ENCODE measurements at regions not wholly inside any gene's neighbourhood (a gene's known extent, or its start where the extent isn't known, plus 50 kb on each side); places are given as distances from the start of the nearest gene placed in this dataset.
A peak's percentile ranks its signal among the peaks of the same experiment; 100 is the strongest.
"Not testable (repeated sequence)": the region's sequence is repeated elsewhere in the genome, so short reads cannot be mapped to it uniquely, and the experiment has no call there.

DNA sequence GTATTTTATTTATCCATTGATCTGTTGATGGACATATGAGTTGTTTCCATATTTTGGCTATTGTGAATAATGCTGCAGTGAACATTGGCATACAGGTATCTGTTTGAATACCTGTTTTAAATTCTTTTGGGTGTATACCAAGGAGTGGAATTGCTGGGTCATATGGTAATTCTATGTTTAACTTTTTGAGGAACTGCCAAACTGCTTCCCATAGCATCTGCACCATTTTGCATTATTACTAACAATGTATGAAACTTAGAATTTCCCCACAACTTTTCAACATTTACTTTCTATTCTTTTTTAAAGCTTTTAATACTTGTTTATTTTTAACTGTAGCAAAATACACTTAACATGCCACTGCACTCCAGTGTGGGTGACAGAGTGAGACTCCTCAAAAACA lies 57.0 kb upstream of the MSN start:
- peak; percentile 40 for DNase-seq

- peak; percentile 60 for DNase-seq
These were observed 57.4 kb upstream of the MSN start for GRCh38 chrX:65610040-65610439.

DNA sequence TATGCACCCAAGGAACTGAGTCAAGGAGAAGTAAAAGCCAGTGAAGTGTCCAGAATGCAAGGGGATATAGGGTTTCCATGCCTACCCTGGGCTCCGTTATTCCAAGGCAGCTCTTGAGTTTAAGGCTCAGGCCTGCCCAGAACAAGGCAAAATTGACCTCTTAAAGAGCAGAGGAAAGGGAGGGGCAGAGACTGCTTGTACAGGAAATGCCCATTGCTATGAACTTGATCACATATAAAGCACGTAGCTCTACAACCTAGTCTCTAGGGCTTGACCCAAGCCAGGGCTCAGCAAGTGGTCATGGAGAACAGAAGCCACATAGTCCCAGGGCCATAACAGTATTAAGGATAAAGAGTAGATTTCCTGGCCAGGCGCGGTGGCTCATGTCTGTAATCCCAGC lies 58.2 kb upstream of the MSN start:
- DNase-seq, result no peak

DNA sequence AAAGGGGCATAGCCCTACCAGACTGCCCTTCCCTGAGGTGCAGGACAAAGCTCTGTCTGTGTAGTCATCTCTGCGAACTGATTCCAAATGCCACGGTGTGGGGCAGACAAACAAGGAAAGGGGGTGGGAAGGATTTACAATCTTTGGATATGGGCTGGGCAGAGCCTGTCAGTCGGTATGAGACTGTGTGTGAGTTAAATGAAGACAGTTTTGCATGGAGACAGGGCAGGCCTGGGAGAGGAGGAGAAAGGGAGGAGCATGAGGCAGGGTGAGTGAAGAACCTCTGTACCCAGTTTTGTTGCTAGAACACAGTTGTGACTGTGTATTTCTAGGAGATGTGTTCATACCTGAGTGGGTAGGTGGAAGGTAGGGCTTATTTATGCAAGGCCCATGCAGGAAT lies 59.4 kb upstream of the MSN start:
- DNase-seq, result no peak

GRCh38 chrX:65607070-65607742 lies 60.2 kb upstream of the MSN start:
- DNase-seq, result peak; percentile 28

- DNase-seq, result no peak
These were observed 65.3 kb upstream of the MSN start for GRCh38 chrX:65602221-65602560.

GRCh38 chrX:65601530-65602220 lies 65.8 kb upstream of the MSN start:
- peak; percentile 71 for DNase-seq

DNA sequence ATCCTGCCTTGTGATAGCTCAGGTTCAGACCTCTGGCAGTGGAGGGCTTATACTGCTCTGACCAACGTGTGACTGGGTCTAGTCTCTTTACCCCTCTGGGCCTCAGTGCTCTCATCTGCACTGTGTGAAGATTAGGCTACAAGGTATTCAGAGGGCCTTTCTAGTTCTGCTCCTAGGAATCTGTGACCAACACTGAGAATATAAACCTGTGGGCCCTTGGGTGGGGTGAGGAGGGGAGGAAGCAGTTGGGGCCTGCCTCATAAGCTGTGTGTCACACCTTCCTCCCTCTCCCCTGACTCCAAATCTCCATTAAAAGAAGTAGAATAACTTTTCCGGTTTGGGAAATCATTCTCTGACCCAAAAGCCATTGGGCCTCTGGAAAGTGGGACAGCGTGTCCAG lies 66.3 kb upstream of the MSN start:
- DNase-seq, result no peak

DNA sequence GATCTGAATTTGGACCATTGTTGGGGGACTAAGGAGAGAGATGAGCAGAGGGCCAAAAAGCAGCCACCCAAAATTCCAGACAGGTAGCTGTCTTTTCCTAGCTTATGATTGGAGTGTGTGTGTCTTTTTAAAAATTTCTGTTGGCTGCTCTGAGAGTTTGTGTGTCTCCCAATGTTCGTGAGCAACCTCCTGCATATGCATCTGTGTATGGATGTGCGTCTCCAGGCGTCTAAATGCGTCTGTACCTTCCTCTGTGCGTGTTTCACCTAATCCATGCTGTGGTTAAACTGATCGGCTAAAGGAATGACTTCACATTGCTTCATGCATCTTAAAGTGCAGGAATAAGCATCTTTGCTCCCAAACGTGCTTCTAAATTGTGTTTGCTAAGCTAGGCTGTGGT lies 65.5 kb upstream of the LAS1L start:
- no peak for DNase-seq

DNA sequence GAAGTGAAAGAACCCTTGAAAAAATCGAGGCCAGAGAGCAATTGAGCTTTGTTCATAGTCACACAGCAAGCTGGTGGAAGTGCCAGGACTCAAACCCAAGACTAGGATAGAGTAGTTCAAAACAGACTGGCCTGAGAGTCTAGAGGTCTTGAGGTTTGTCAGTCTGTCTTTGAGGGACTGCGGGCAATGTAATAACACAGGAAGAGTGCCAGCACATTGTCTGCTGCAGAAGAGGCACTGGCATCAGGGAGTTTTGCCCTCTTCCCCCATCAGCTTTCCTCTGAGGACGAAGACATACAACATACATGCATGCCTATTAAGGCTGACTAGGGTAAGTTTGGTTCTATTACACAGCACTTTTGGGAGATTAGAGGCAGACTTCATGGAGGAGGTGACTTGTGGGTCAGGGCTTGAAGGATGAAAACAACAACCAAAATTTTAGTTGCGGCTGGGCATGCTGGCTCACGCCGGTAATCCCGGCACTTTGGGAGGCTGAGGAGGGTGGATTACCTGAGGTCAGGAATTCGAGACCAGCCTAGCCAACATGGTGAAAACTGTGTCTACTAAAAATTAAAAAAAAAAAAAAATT lies 64.1 kb upstream of the LAS1L start:
- DNase-seq, result peak; percentile 30

DNA sequence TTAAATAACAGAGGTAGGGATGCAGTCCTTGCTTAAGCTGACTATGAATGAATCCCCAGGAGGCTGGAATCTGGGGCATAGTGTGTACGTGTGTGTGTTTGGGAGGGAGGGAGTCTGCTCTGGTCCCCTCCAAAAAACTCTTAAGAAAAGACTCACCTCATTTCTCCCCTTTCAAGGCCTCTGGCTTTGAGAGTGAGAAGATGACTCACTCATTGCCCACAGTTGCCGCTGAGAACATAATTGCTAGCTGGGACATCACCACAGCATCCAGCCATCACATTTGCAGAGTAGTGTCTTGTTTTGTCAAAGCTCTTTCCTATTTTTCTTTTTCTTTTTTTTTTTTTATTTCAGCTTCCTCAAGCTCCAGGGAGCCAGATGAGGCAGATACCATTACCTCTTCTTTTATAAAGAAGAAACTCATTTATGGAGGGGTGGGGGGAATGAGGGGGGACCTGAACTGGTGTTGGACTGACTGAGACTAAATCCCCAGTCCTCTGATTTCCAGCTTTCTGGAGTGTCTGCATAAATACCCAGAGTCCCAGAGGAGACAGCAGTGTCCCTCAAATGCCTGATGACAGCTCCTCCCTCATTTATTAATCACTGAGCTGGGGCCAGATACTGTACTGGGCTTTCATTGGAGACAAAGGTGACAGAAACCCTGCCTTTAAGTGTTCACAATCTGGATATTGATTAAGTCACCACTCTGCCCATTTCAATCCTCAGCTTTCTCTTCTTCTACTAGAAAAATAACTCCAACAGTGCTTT lies 61.9 kb upstream of the LAS1L start:
- DNase-seq, result peak; percentile 45

DNA sequence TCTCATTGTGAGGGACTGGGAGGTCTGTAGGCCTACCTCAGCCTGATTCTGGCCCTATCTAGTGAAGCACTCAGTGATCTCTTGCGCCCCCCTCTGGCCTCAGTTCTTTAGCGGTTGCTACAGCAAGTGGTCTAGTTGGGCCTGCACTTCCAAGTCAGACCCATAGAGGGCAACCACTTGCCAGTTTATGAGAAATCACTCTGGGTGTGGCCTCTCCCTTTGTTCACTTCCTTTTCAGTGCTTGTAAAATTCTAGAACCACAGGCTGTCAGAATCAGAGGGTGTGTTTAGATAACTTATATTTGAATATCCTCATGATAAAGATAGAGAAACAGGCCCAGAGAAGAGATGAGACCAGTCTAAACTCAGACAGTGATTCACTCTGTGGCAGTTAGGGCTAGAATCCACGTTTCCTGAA lies 60.9 kb upstream of the LAS1L start:
- peak; percentile 95 for DNase-seq

GRCh38 chrX:65591206-65591605 lies 56.6 kb upstream of the LAS1L start:
- DNase-seq, result no peak

- DNase-seq, result no peak
These were observed 54.7 kb upstream of the LAS1L start for GRCh38 chrX:65589304-65589703.

DNA sequence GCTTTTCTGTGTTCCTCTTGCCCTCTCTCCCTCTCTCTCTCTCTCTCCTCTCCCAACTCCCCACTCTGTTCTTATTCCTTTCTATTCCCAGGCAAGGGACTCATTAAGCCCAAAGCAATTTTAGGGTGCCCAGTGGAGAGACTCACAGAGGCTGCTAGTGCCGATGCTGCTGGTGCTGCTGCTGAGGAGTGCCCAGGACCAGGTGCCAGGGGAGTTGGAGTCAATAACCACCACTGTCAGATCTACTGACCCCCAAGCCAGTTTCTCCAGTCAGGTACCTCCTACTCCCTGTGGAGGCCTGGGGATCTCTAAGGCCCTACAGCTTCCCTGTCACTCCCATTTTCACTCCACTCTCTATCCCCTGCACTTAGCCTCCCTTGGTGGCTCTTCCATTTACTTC lies 54.2 kb upstream of the LAS1L start:
- no peak for DNase-seq

DNA sequence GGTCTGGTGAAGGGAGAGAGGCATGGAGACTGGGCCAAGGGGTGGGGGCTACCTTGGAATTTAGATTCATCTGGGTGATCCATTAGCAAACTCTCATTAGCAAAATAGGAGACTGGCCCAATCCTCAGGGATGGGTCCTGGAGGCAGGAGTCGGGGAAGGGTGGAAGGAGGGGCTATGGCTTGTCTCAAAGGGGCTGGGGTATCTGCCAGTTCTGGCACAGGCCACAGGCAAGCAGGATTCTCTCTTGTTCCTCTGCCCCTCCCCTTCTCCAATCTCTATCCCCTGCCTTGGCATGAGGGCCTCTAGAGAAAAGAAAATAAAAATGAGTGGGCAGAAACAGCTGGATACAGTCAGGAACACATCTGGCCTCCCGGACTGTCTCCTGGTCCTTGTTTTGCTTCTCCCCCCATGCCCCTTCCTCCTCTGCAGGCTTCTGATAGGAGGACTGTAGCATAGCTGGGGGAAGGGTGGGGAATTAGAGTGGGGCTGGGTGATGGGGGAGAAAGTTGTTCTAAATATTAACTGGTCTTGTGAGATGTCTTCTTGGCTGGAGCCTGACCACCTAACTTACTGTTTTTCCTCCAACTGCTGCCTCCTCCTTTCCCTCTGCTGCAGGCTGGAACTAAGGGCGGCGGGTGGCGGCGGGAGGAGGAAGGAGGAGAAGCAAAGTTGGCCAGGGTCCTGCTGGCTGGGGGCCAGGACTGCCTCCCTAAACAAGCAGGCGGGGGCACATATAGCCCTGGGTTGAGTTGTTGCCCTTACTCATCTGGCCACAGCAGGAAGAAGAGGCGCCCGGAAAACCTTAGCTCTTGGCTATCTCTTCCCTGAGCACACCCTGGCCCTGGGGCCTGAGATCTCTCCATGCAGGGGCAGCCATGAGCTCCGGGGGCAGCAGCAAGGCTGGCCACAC lies 53.3 kb upstream of the LAS1L start:
- DNase-seq, result peak; percentile 26

DNA sequence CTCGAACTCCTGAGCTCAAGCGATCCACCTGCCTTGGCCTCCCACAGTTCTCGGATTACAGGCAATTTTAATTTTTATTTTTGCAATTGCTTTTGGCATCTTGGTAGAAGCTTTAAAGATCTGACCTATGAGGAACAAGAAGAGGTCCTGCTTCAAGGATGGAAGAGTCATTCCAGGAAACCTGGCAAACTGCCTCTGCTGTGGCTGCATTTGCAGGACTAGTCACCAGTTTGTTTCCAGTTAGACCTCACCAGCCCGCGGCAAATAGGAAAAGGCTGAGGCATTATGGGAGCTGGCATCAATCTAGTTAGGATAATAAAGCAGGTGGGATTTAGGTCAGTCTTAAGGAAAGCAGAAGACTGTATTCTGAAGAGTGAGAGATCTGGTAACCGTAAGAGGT lies 51.9 kb upstream of the LAS1L start:
- DNase-seq, result no peak

GRCh38 chrX:65585226-65585625 lies 50.6 kb upstream of the LAS1L start:
- DNase-seq, result not testable (repeated sequence)
